Tibial nerve (tissue), 3 donors: ENCODE measurements at regions not wholly inside any gene's neighbourhood (a gene's known extent, or its start where the extent isn't known, plus 50 kb on each side); places are given as distances from the start of the nearest gene placed in this dataset.
"Not testable (repeated sequence)": the region's sequence is repeated elsewhere in the genome, so short reads cannot be mapped to it uniquely, and the experiment has no call there.

ENCODE experiments used
- CTCF ChIP-seq, 5 experiments: fragments of 200-600 bp in 3 of 5; fragments of 450-650 bp in 2 of 5; sonication (generic) in 3 of 5; IDR thresholded peaks; one replicate each; pipeline ENCODE4 v1.5.1; 2016 to 2019; ENCODE audit warnings: antibody characterized with exemption in 5 of 5, mild to moderate bottlenecking in 3 of 5, moderate library complexity in 2 of 5
- POLR2A ChIP-seq, 2 donors: fragments of 450-650 bp; IDR thresholded peaks; one replicate each; pipeline ENCODE4 v1.6.1; 2017; ENCODE audit warnings: antibody characterized with exemption in 2 of 2, mild to moderate bottlenecking in 2 of 2, moderate library complexity in 2 of 2

GRCh38 chr2:192660555-192660954 is 465.8 kb upstream of the TMEFF2 start:
- TF ChIP-seq CTCF, POLR2A (IDR thresholded peaks at IDR 0.05): not testable (repeated sequence)
